ENCODE measurements at regions not wholly inside any gene's neighbourhood (a gene's known extent, or its start where the extent isn't known, plus 50 kb on each side); places are given as distances from the start of the nearest gene placed in this dataset.

- POLR2A ChIA-PET: no interaction called here
- H3K27me3 Mint-ChIP-seq: no peaks in the 10 kb centered on the region
- no peak for DNase-seq
- CTCF ChIA-PET: no interaction called here
- no peak overlapping the region for H3K4me3 Mint-ChIP-seq
- no peak for ATAC-seq (ENCODE audit: low read depth)
- no peak for TF ChIP-seq CTCF (IDR thresholded peaks at IDR 0.05)
- intact Hi-C loops (cut with micrococcal nuclease): no loop called here
- H3K36me3 Mint-ChIP-seq (ENCODE audit: low read depth): no peaks in the 10 kb centered on the region
- H3K4me1 Mint-ChIP-seq: no peaks in the 10 kb centered on the region
- H3K9me3 Mint-ChIP-seq: no peaks in the 10 kb centered on the region
- H3K27ac Mint-ChIP-seq: no peak overlapping the region
Observed at GRCh38 chr2:182615036-182615435, 101.0 kb upstream of the DNAJC10 start.

GRCh38 chr2:182616471-182617393 is 99.3 kb upstream of the DNAJC10 start:
- Mint-ChIP-seq H3K9me3 (no peaks in the 10 kb centered on the region), H3K4me1 (no peaks in the 10 kb centered on the region), H3K27me3 (no peaks in the 10 kb centered on the region), H3K27ac (no peak overlapping the region), H3K36me3 (ENCODE audit: low read depth) (no peaks in the 10 kb centered on the region), H3K4me3 (no peak overlapping the region)
- DNase-seq (no peak), ATAC-seq (ENCODE audit: low read depth) (no peak)
- no peak for TF ChIP-seq CTCF (IDR thresholded peaks at IDR 0.05)
- intact Hi-C loops (cut with micrococcal nuclease): no loop called here
- CTCF ChIA-PET: no interaction called here
- POLR2A ChIA-PET: no interaction called here

- ChIA-PET CTCF (no interaction called here), POLR2A (no interaction called here)
- intact Hi-C loops (cut with micrococcal nuclease): no loop called here
- H3K36me3 Mint-ChIP-seq (ENCODE audit: low read depth): no peaks in the 10 kb centered on the region
- TF ChIP-seq CTCF (IDR thresholded peaks at IDR 0.05): no peak
- H3K4me3 Mint-ChIP-seq: no peak overlapping the region
- no peak overlapping the region for H3K27ac Mint-ChIP-seq
- H3K9me3 Mint-ChIP-seq: no peaks in the 10 kb centered on the region
- ATAC-seq (ENCODE audit: low read depth) (no peak), DNase-seq (no peak)
- peaks cover 3% of the 10 kb centered on the region for H3K27me3 Mint-ChIP-seq
- no peaks in the 10 kb centered on the region for H3K4me1 Mint-ChIP-seq
Observed at GRCh38 chr2:182618672-182619079, 97.4 kb upstream of the DNAJC10 start.

GRCh38 chr2:182619276-182619675 is 96.8 kb upstream of the DNAJC10 start:
- no peak for TF ChIP-seq CTCF (IDR thresholded peaks at IDR 0.05)
- POLR2A ChIA-PET: no interaction called here
- intact Hi-C loops (cut with micrococcal nuclease): no loop called here

GRCh38 chr2:182621191-182621590 is 94.9 kb upstream of the DNAJC10 start:
- Mint-ChIP-seq H3K4me1 (no peaks in the 10 kb centered on the region), H3K4me3 (no peak overlapping the region), H3K27ac (no peak overlapping the region), H3K9me3 (no peaks in the 10 kb centered on the region), H3K36me3 (ENCODE audit: low read depth) (no peaks in the 10 kb centered on the region), H3K27me3 (peaks cover 7% of the 10 kb centered on the region)
- ChIA-PET POLR2A (no interaction called here), CTCF (no interaction called here)
- ATAC-seq (ENCODE audit: low read depth) (no peak), DNase-seq (no peak)
- no peak for TF ChIP-seq CTCF (IDR thresholded peaks at IDR 0.05)
- intact Hi-C loops (cut with micrococcal nuclease): no loop called here

More at GRCh38 chr2:182619276-182619675, 96.8 kb upstream of the DNAJC10 start:
- Mint-ChIP-seq H3K27me3 (peaks cover 5% of the 10 kb centered on the region), H3K36me3 (ENCODE audit: low read depth) (no peaks in the 10 kb centered on the region), H3K4me1 (no peaks in the 10 kb centered on the region), H3K9me3 (no peaks in the 10 kb centered on the region), H3K27ac (no peak overlapping the region), H3K4me3 (no peak overlapping the region)
- ATAC-seq (ENCODE audit: low read depth) (no peak), DNase-seq (no peak)
- CTCF ChIA-PET: no interaction called here

Measured in activated B cell treated with CpG ODN at 0.5 μM for 24 hours (primary cell).